Aorta (tissue), 5 donors: ENCODE measurements at regions not wholly inside any gene's neighbourhood (a gene's known extent, or its start where the extent isn't known, plus 50 kb on each side); places are given as distances from the start of the nearest gene placed in this dataset.

Source experiments
- ATAC-seq: fragments of 200-7000 bp; cut with Tn5 transposase; one replicate; pipeline ENCODE4 v1.9.1; 2022; ENCODE audit warnings: moderate library complexity; ENCODE audit not compliant: low FRiP score
- DNase-seq, 2 donors: peaks; one replicate each; pipeline ENCODE4 v3.0.0-alpha.2; 2020
- H3K27ac ChIP-seq, 2 donors: one replicate each; pipeline ENCODE4 v1.5.1; 2013; ENCODE audit warnings: low read length in 2 of 2, mild to moderate bottlenecking in 2 of 2, moderate library complexity in 2 of 2, control low read depth in 1 of 2, inconsistent platforms in 1 of 2, low read depth in 1 of 2
- H3K27me3 ChIP-seq, 2 donors: one replicate each; pipeline ENCODE4 v1.6.1; 2013; ENCODE audit warnings: control low read depth in 1 of 2, low read length in 1 of 2, mild to moderate bottlenecking in 1 of 2, moderate library complexity in 1 of 2; ENCODE audit not compliant: insufficient read depth in 2 of 2, control insufficient read depth in 1 of 2
- H3K36me3 ChIP-seq, 2 donors: one replicate each; pipeline ENCODE4 v1.6.1; 2013; ENCODE audit warnings: control low read depth in 1 of 2, low read length in 1 of 2, mild to moderate bottlenecking in 1 of 2; ENCODE audit not compliant: insufficient read depth in 2 of 2, control insufficient read depth in 1 of 2
- H3K4me1 ChIP-seq, 2 donors: one replicate each; pipeline ENCODE4 v1.6.1; 2013; ENCODE audit warnings: low read length in 2 of 2, control low read depth in 1 of 2, mild to moderate bottlenecking in 1 of 2, moderate library complexity in 1 of 2; ENCODE audit not compliant: insufficient read depth in 2 of 2, control insufficient read depth in 1 of 2
- H3K4me3 ChIP-seq, 2 donors: one replicate each; pipeline ENCODE4 v1.5.1; 2013; ENCODE audit warnings: low read length in 2 of 2, control low read depth in 1 of 2, mild to moderate bottlenecking in 1 of 2
- H3K9me3 ChIP-seq: one replicate; pipeline ENCODE4 v1.6.1; 2013; ENCODE audit warnings: mild to moderate bottlenecking, low read length; ENCODE audit not compliant: control insufficient read depth
- WGBS, 2 donors: extraction: QIAGEN DNeasy Blood & Tissue Kit; methylation state at CpG; one replicate each; pipeline ENCODE4 v1.1.7; 2013; 5-methylcytosine and 5-hydroxymethylcytosine counted together
- intact Hi-C, 2 donors: fragments of 100-400 bp; cut with DNase I; formaldehyde crosslinking; loops; one replicate each; pipeline versions ENCODE4 v1.14.2 to v1.15.0; 2022
- donor health status: healthy with polysubstance abuse.
- donor health status: Bipolar disorder and iron deficiency.
- donor health status: DM: no; HTN: no; CAD: no.
- donor health status: DM: no; HTN: no; CAD: no.
- donor health status: DM: yes; HTN: yes; CAD: no.

- Histone ChIP-seq H3K4me3 (no peak overlapping the region), H3K4me1 (peaks cover 0 to 4% of the 10 kb centered on the region in 2 donors), H3K9me3 (no peaks in the 10 kb centered on the region), H3K27me3 (no peaks in the 10 kb centered on the region), H3K36me3 (no peaks in the 10 kb centered on the region), H3K27ac (no peak overlapping the region)
- WGBS, 2 donors = 66 to 71% methylated on average over 4 of the region's 4 CpGs
- no peak for ATAC-seq
- DNase-seq = no peak
- intact Hi-C loops = no loop called here
These were observed 350.4 kb downstream of the TGFB2 start for GRCh38 chr1:218695525-218695924.

GRCh38 chr1:218698141-218698540 is 353.0 kb downstream of the TGFB2 start:
- Histone ChIP-seq H3K27me3 (no peaks in the 10 kb centered on the region), H3K4me1 (peaks cover 0 to 4% of the 10 kb centered on the region in 2 donors), H3K27ac (no peak overlapping the region), H3K36me3 (no peaks in the 10 kb centered on the region), H3K4me3 (no peak overlapping the region), H3K9me3 (no peaks in the 10 kb centered on the region)
- intact Hi-C loops = no loop called here
- DNase-seq (no peak), ATAC-seq (no peak)

GRCh38 chr1:218699421-218699820 is 354.3 kb downstream of the TGFB2 start:
- H3K9me3 ChIP-seq = no peaks in the 10 kb centered on the region
- ATAC-seq (no peak), DNase-seq (no peak)
- H3K4me3 ChIP-seq = no peak overlapping the region
- intact Hi-C loops = no loop called here
- peaks cover 0 to 4% of the 10 kb centered on the region in 2 donors for H3K4me1 ChIP-seq
- WGBS, 2 donors = 15 to 31% methylated on average over 3 of the region's 3 CpGs
- no peak overlapping the region for H3K27ac ChIP-seq
- H3K36me3 ChIP-seq = no peaks in the 10 kb centered on the region
- no peaks in the 10 kb centered on the region for H3K27me3 ChIP-seq

- Histone ChIP-seq H3K36me3 (no peaks in the 10 kb centered on the region), H3K4me1 (peaks cover 0 to under 1% of the 10 kb centered on the region in 2 donors), H3K27ac (no peak overlapping the region), H3K27me3 (no peaks in the 10 kb centered on the region), H3K4me3 (no peak overlapping the region), H3K9me3 (no peaks in the 10 kb centered on the region)
- 65 to 89% methylated on average over 2 of the region's 2 CpGs for WGBS, 2 donors
- DNase-seq (no peak), ATAC-seq (no peak)
- intact Hi-C loops = no loop called here
These were observed 354.7 kb downstream of the TGFB2 start for GRCh38 chr1:218699865-218700264.

GRCh38 chr1:218700666-218701065 is 355.5 kb downstream of the TGFB2 start:
- Histone ChIP-seq H3K4me3 (no peak overlapping the region), H3K4me1 (no peaks in the 10 kb centered on the region), H3K27ac (no peak overlapping the region), H3K27me3 (no peaks in the 10 kb centered on the region), H3K36me3 (no peaks in the 10 kb centered on the region), H3K9me3 (no peaks in the 10 kb centered on the region)
- DNase-seq = no peak
- ATAC-seq = no peak
- WGBS, 2 donors = 92% methylated on average over 7 of the region's 7 CpGs
- intact Hi-C loops = no loop called here

- H3K27ac ChIP-seq = no peak overlapping the region
- intact Hi-C loops = no loop called here
- H3K4me1 ChIP-seq = peaks cover 0 to 4% of the 10 kb centered on the region in 2 donors
- no peaks in the 10 kb centered on the region for H3K36me3 ChIP-seq
- H3K4me3 ChIP-seq = no peak overlapping the region
- no peaks in the 10 kb centered on the region for H3K9me3 ChIP-seq
- DNase-seq = no peak
- no peaks in the 10 kb centered on the region for H3K27me3 ChIP-seq
- WGBS, 2 donors = 74 to 86% methylated on average over 3 of the region's 3 CpGs
- no peak for ATAC-seq
These were observed 356.0 kb downstream of the TGFB2 start for GRCh38 chr1:218701131-218701530.

GRCh38 chr1:218702775-218703174 is 357.6 kb downstream of the TGFB2 start:
- H3K36me3 ChIP-seq = no peaks in the 10 kb centered on the region
- no peak overlapping the region for H3K4me3 ChIP-seq
- H3K9me3 ChIP-seq = no peaks in the 10 kb centered on the region
- ATAC-seq (no peak), DNase-seq (no peak)
- WGBS, 2 donors = 91 to 100% methylated on average over 1 of the region's 1 CpG
- H3K4me1 ChIP-seq = peaks cover 0 to 5% of the 10 kb centered on the region in 2 donors
- intact Hi-C loops = no loop called here
- H3K27ac ChIP-seq = no peak overlapping the region
- no peaks in the 10 kb centered on the region for H3K27me3 ChIP-seq

GRCh38 chr1:218703836-218704235 is 358.7 kb downstream of the TGFB2 start:
- intact Hi-C loops = no loop called here
- DNase-seq (no peak), ATAC-seq (no peak)
- Histone ChIP-seq H3K36me3 (no peaks in the 10 kb centered on the region), H3K27ac (no peak overlapping the region), H3K9me3 (no peaks in the 10 kb centered on the region), H3K4me1 (peaks cover 0 to 5% of the 10 kb centered on the region in 2 donors), H3K27me3 (no peaks in the 10 kb centered on the region), H3K4me3 (no peak overlapping the region)
- WGBS, 2 donors = 95 to 99% methylated on average over 3 of the region's 3 CpGs

- H3K9me3 ChIP-seq = no peaks in the 10 kb centered on the region
- intact Hi-C loops = no loop called here
- 90 to 97% methylated on average over 2 of the region's 2 CpGs for WGBS, 2 donors
These were observed 360.3 kb downstream of the TGFB2 start for GRCh38 chr1:218705391-218705790.

More at GRCh38 chr1:218705391-218705790, 360.3 kb downstream of the TGFB2 start:
- ATAC-seq = no peak
- no peak overlapping the region for H3K27ac ChIP-seq
- no peaks in the 10 kb centered on the region for H3K27me3 ChIP-seq
- no peaks in the 10 kb centered on the region for H3K36me3 ChIP-seq
- DNase-seq = no peak
- no peak overlapping the region for H3K4me3 ChIP-seq
- peaks cover 0 to 5% of the 10 kb centered on the region in 2 donors for H3K4me1 ChIP-seq
